GM19324 (cell line): ENCODE measurements at regions not wholly inside any gene's neighbourhood (a gene's known extent, or its start where the extent isn't known, plus 50 kb on each side); places are given as distances from the start of the nearest gene placed in this dataset.

Source experiments
- ATAC-seq: cut with Tn5 transposase; IDR thresholded peaks from one replicate; pipeline ENCODE4 v1.9.1; 2021; ENCODE audit warnings: mild to moderate bottlenecking, moderate library complexity; ENCODE audit not compliant: unreplicated experiment, low FRiP score

GRCh38 chr2:898319-898718 lies 52.3 kb upstream of the SNTG2 start:
- no peak for ATAC-seq

- ATAC-seq: no peak
These were observed 53.6 kb upstream of the SNTG2 start for GRCh38 chr2:897091-897490.

GRCh38 chr2:893311-893710 lies 57.3 kb upstream of the SNTG2 start:
- ATAC-seq: no peak

GRCh38 chr2:892892-893291 lies 57.8 kb upstream of the SNTG2 start:
- ATAC-seq: no peak

- no peak for ATAC-seq
These were observed 58.2 kb upstream of the SNTG2 start for GRCh38 chr2:892401-892800.

GRCh38 chr2:891734-892133 lies 58.9 kb upstream of the SNTG2 start:
- no peak for ATAC-seq

- ATAC-seq: no peak
These were observed 59.9 kb upstream of the SNTG2 start for GRCh38 chr2:890791-891190.

- ATAC-seq: no peak
These were observed 60.4 kb upstream of the SNTG2 start for GRCh38 chr2:890214-890613.

- no peak for ATAC-seq
These were observed 61.6 kb upstream of the SNTG2 start for GRCh38 chr2:888906-889566.

- ATAC-seq: no peak
These were observed 62.3 kb upstream of the SNTG2 start for GRCh38 chr2:888211-888801.

- ATAC-seq: no peak
These were observed 63.0 kb upstream of the SNTG2 start for GRCh38 chr2:887639-888038.

- no peak for ATAC-seq
These were observed 64.3 kb upstream of the SNTG2 start for GRCh38 chr2:886072-887022.

- no peak for ATAC-seq
These were observed 65.2 kb upstream of the SNTG2 start for GRCh38 chr2:885230-886071.

GRCh38 chr2:883803-884748 lies 66.6 kb upstream of the SNTG2 start:
- no peak for ATAC-seq

GRCh38 chr2:883260-883802 lies 67.3 kb upstream of the SNTG2 start:
- no peak for ATAC-seq

- ATAC-seq: no peak
These were observed 69.3 kb upstream of the SNTG2 start for GRCh38 chr2:881204-881918.

- ATAC-seq: no peak
These were observed 70.3 kb upstream of the SNTG2 start for GRCh38 chr2:880201-880970.

GRCh38 chr2:879540-879939 lies 71.1 kb upstream of the SNTG2 start:
- no peak for ATAC-seq
